GM18867 (cell line): ENCODE measurements at regions not wholly inside any gene's neighbourhood (a gene's known extent, or its start where the extent isn't known, plus 50 kb on each side); places are given as distances from the start of the nearest gene placed in this dataset.
A peak's percentile ranks its signal among the peaks of the same experiment; 100 is the strongest.
"Not testable (repeated sequence)": the region's sequence is repeated elsewhere in the genome, so short reads cannot be mapped to it uniquely, and the experiment has no call there.

Experiments
- ATAC-seq: cut with Tn5 transposase; IDR thresholded peaks from one replicate; pipeline ENCODE4 v1.9.1; 2021; ENCODE audit warnings: mild to moderate bottlenecking, moderate library complexity; ENCODE audit not compliant: unreplicated experiment

DNA sequence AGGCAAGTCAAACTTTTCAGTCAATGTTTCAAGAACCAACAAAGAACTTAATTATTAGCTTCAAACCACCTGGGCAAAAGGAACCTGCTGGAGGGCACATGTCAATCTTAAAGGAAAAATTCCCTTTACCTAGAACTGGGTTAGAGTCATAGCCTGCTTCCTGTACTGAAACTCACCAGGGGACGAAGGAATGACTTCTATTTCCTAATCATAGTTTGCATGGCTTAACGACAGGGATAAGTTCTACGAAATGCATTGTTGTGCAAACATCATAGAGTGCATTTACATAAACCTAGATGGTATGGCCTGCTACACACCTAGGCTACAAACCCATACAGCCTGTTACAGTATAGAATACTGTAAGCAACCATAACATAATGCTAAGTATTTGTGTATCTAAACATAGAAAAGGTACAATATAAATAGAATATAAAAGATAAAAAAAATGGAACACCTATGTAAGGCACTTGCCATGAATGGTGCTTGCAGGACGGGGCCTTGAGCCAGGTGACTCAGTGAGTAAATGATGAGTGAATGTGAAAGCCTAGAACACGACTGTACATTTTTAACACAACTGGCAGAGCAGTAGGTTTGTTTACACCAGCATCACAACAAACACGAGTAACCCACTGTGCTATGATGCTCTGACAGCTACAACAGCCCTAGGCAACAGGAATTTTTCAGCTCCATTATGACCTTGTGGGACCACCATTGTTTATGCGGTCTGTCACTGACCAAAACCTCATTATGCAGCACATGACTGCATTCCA lies 234.9 kb upstream of the CAND1 start:
- ATAC-seq = no peak

- no peak for ATAC-seq
Observed at GRCh38 chr12:67035121-67035520, 234.0 kb upstream of the CAND1 start.

- no peak for ATAC-seq
Observed at GRCh38 chr12:67038486-67038885, 230.7 kb upstream of the CAND1 start.

DNA sequence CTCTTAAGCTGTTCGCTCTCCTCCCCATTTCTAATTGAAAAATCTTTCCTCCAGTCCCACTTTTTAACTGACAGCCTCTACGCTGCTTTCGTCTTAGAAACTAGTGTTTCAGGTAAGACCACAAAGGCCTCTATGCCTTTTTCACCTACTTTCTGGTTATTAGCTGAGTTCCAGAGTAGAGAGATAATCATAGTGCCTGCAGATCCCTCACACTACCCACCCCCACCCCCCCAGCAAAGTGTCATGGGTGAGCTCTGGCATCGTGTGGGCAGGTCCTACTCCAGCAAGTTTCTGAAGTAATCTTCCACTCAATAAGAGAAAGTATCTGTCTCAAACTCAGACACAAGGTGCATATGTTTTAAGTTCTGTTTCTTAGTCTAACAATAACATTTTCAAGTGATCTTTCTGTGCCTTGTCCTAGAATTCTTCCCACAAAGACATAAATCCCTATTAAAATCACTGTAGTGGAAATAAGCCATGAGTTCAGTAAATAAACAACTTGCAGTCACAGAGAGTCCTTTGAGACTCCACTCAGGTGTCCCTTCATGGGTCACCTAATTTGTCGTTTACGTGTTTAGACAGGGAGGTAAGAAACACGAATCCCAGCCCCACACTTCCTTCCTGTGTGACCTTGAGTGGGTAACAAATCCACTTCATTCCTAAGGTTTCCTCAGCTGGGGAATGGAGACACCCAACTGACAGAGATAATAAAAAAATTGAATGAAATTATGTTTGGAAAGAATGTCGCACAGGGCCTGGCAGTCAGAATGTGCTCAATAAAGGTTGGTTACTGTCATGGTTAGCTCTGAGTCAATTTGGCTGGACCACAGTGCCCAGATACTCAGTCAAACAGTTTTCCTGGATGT lies 228.9 kb upstream of the CAND1 start:
- no peak for ATAC-seq

GRCh38 chr12:67040861-67041137 lies 228.4 kb upstream of the CAND1 start:
- ATAC-seq = no peak

DNA sequence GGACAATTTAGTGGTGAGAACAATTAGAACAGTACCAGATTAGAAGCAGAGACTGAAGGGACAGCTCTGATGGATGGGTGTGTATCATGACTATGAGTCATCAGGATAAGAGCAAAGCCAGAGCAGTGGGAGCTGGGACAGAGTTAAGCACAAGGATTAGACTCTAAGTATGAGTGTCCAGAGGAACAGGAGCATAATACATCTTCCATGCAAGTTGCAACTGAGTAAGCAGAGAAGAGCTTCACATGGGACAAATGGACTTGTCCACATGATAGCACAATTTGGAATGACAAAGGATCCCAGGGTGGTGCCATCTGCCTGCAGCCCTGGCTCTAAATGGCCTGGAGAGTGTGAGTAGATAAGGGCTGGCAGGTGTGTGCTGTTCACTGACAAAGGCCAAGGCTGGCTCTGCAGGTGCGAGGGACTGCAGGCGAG lies 226.4 kb upstream of the CAND1 start:
- no peak for ATAC-seq

DNA sequence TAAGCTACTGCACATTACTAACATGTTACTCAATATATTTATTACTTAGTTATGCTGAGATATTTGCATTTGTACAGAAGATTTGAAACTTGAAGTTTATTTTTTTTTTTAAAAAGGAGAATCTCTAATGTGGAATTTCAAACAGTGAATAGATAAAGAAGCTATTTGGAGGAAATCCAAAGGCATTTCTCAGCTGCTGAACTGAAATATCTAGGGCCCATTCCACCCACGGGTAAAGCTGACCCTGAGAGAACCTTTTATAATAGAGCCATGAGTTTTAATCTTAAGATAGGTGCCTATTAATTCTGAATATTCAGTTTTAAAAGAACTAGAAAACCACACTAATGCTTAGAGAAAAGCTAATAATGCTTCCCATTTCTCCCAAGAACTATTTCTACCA lies 225.4 kb upstream of the CAND1 start:
- ATAC-seq = no peak

GRCh38 chr12:67045650-67046049 lies 223.5 kb upstream of the CAND1 start:
- ATAC-seq = no peak

DNA sequence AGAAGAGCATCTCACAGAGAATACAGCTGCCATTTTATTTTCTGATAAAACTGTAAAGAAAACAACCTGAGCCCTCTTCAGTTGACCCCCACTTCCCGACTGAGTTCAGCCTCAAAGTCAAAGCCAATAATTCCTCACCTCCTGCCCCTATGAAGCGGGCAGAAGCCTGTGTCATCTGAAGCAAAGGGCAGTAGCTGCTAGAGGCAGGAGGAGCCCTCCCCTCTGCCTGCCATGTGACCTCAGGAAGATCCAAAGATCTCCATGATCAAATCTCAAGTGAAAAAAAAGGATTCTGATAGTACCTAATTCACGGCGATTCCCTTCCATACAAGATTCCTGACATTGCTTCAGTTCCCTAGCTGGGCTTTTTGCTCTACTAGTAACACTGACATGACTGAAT lies 223.1 kb upstream of the CAND1 start:
- ATAC-seq = no peak

GRCh38 chr12:67047634-67048033 lies 221.5 kb upstream of the CAND1 start:
- ATAC-seq = no peak

- no peak for ATAC-seq
Observed at GRCh38 chr12:67048371-67048770, 220.8 kb upstream of the CAND1 start.

DNA sequence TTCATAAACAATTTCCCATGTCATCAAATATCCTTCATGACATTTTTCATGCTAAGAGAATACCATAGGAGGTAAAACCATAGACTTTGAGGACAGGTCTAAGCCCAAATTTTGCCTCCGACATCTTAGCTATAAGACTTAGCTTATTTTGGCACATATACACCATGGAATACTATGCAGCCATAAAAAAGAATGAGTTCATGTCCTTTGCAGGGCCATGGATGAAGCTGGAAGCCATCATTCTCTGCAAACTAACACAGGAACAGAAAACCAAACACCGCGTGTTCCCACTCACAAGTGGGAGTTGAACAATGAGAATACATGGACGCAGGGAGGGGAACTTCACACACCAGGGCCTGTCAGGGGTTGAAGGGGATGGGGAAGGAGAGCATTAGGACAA lies 220.0 kb upstream of the CAND1 start:
- ATAC-seq = not testable (repeated sequence)

DNA sequence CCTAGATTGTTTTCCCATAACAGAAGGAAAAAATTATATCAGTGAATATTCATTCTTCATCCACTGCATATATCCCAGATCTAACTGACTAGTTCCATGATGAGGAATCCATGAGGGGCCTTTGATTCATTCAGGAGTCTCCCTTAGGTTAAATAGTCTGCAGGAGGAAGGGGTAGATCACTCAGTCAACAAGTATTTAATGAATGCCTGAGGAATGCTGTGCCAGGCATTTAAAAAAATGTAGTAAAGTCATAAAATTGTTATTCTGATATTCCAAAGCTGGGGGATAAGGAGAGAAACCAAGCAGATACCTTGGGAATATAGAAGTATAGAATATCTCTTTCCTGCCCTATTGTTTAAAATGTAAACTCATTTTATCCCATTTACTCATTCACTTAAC lies 216.2 kb upstream of the CAND1 start:
- ATAC-seq = no peak

GRCh38 chr12:67056329-67056728 lies 212.8 kb upstream of the CAND1 start:
- no peak for ATAC-seq

DNA sequence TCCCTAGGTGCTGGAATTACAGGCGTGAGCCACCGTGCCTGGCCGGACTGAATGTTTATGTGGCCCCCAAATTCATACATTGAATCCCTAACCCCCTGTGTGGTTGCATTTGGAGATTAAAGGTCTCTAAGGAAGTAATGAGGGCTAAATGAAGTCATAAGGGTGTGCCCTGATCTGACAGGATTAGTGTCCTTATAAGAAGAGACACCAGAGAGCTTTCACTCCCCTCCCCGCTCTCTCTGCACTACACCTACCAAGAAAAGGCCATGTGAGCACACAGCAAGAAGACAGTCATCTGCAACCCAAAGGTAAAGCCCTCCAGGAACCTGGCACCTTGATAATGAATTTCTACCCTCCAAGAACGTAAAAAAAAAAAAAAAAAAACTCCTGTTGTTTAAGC lies 212.1 kb upstream of the CAND1 start:
- ATAC-seq = no peak

DNA sequence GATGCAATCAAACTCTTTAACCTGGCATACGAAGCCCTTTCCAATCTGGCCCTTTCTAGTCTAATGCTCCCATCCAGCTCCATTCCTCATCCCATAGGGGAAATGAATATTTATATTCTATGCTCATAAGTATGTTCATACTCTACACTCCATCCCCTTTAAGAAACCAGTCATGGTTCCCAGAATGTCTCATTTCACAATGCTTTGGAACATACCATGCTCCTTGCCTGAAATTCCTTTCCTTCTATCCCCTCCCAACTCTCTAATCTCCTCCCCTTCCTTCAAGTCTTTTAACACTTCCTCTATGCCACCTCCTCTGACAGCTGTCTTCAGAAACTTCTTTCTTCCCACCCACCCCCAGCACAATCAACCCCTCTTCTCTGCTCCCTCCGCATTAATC lies 207.0 kb upstream of the CAND1 start:
- no peak for ATAC-seq

DNA sequence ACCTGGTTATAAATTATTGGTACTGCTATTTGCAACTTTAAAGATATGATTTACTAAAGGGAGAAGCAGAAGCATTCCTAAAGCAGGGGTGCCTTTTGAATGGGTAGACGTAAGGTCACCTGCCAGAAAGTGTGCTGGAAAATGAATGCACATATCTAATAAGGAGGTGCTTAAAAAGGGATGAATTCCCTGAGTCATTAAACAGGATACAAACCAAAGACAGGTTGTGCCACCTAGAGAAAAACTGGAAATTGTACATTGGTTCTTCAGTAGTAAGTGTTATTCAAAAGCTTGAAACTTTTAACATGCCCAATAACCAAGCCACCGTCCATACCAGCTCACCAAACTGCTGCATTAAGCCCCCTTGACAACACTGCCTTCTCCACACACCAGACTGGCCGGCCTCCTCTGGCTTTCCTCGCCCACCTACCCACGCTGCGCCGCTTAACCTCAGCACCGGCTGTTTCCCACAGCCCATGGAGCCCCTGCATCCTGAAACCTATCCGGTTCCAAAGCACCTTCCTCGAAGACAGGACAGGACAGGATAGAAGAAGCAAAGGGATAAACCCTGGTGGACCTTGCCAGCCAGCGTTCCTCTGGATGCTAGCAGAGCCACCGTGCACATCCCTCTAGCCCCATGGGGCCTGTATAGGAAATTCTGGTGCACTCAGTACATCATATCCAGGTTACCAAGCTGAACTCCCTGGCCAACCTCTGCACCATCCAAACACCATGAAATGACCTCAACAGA lies 201.5 kb upstream of the CAND1 start:
- no peak for ATAC-seq

DNA sequence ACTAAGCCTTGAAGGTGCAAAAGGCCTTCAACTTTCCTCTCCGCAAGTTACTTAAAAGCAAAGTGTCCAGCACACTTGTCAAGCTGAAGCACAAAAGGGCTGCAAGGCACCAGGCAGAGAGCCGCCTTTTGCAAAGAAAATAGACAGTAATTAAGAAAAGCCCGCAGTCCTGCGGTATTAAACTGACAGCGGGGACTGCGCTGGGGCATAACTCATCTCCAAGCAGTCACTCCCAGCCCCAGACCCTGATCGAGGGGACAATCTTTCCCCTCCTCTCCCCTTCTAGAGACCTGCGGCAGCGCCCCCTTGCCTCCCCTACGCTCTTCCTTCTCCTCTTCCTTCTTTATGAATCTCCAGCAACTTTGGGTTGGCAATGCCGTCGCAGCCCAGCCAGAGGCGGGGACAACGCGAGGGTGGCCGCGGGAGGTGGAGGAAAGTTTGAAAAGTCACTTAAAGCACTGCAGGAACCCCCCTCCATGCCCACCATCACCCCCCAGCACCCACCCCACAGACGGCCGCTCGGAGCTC lies 200.9 kb upstream of the CAND1 start:
- no peak for ATAC-seq

GRCh38 chr12:67068761-67069450 lies 200.3 kb upstream of the CAND1 start:
- ATAC-seq = peak; percentile 66

DNA sequence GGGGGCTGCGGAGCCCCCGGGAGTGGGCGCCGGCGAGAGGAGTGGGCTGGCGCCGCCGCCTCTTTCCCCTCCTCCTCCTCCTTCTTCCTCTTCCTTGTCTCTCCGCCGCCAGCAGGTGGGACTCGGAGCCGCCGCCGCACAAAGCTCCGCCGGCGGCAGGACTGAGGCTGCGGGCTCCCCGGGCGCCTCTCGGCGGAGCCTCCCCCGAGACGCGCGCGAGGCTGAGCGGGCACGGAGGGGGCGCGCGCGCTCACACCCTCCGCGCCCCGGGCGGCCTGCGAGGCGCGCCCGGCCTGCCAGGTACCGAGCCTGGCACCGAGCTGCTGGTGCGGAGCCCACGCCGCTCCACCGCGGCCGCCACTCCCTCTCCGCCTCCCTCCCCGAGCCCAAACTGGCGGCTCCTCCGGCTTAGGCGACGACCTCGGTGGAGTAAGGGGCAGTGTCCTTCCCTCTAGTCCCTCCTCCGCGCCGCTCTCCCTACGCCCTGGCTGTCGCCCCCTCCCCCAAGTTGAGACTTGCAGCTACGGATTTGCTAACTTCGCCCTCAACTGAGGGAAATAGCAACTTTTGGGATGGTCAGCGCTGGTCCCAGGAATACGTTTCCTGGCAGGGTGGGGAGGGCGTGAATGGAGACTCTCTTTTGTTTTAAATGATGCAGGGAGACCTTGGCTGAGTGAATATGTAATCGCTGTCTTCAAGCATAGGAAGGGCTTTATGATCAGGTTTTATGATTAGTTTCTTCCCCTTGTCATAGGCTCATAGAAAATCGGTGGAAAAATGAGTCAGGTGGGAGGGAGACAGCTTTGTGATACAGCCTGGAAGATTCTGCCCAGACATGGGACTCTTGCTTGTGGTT lies 199.5 kb upstream of the CAND1 start:
- ATAC-seq = peak; percentile 78
